ENCODE measurements at regions not wholly inside any gene's neighbourhood (a gene's known extent, or its start where the extent isn't known, plus 50 kb on each side); places are given as distances from the start of the nearest gene placed in this dataset.

- DNase-seq, result peak; percentile 14
Measured at GRCh38 chr1:79969886-79970285, 963.4 kb upstream of the ADGRL4 start.

- no peak for DNase-seq
Measured at GRCh38 chr1:79966438-79966837, 959.9 kb upstream of the ADGRL4 start.

GRCh38 chr1:79959635-79960034, 953.1 kb upstream of the ADGRL4 start:
- no peak for DNase-seq

GRCh38 chr1:79955966-79956365, 949.4 kb upstream of the ADGRL4 start:
- DNase-seq, result no peak

- DNase-seq, result no peak
Measured at GRCh38 chr1:79950511-79950910, 944.0 kb upstream of the ADGRL4 start.

GRCh38 chr1:79945391-79945790, 938.9 kb upstream of the ADGRL4 start:
- DNase-seq, result no peak

- DNase-seq, result no peak
Measured at GRCh38 chr1:79929356-79929755, 922.8 kb upstream of the ADGRL4 start.

GRCh38 chr1:79928901-79929300, 922.4 kb upstream of the ADGRL4 start:
- DNase-seq, result no peak

- no peak for DNase-seq
Measured at GRCh38 chr1:79920960-79921669, 914.6 kb upstream of the ADGRL4 start.

GRCh38 chr1:79914896-79915295, 908.4 kb upstream of the ADGRL4 start:
- no peak for DNase-seq

- no peak for DNase-seq
Measured at GRCh38 chr1:79912813-79913212, 906.3 kb upstream of the ADGRL4 start.

GRCh38 chr1:79903321-79903720, 896.8 kb upstream of the ADGRL4 start:
- DNase-seq, result no peak

GRCh38 chr1:79902418-79902817, 895.9 kb upstream of the ADGRL4 start:
- no peak for DNase-seq

- no peak for DNase-seq
Measured at GRCh38 chr1:79899914-79900313, 893.4 kb upstream of the ADGRL4 start.

GRCh38 chr1:79896140-79896539, 889.6 kb upstream of the ADGRL4 start:
- DNase-seq, result no peak

GRCh38 chr1:79895573-79895972, 889.0 kb upstream of the ADGRL4 start:
- no peak for DNase-seq

- peak; percentile 15 for DNase-seq
Measured at GRCh38 chr1:79894129-79894528, 887.6 kb upstream of the ADGRL4 start.

- DNase-seq, result no peak
Measured at GRCh38 chr1:79887059-79887458, 880.5 kb upstream of the ADGRL4 start.

GRCh38 chr1:79885101-79885500, 878.6 kb upstream of the ADGRL4 start:
- no peak for DNase-seq

- DNase-seq, result no peak
Measured at GRCh38 chr1:79877086-79877485, 870.6 kb upstream of the ADGRL4 start.

GRCh38 chr1:79875187-79875586, 868.7 kb upstream of the ADGRL4 start:
- DNase-seq, result no peak

- no peak for DNase-seq
Measured at GRCh38 chr1:79874289-79874688, 867.8 kb upstream of the ADGRL4 start.

GRCh38 chr1:79859212-79859948, 852.9 kb upstream of the ADGRL4 start:
- no peak for DNase-seq

- DNase-seq, result no peak
Measured at GRCh38 chr1:79852004-79852403, 845.5 kb upstream of the ADGRL4 start.

- DNase-seq, result no peak
Measured at GRCh38 chr1:79849388-79849787, 842.9 kb upstream of the ADGRL4 start.
